Gastrocnemius medialis (tissue), 4 donors: ENCODE measurements at regions not wholly inside any gene's neighbourhood (a gene's known extent, or its start where the extent isn't known, plus 50 kb on each side); places are given as distances from the start of the nearest gene placed in this dataset.

Source experiments
- ATAC-seq, 2 donors: fragments of 150-250 bp; one replicate each; pipeline ENCODE4 v1.9.1; 2016
- DNase-seq, 2 donors: peaks; one replicate each; pipeline ENCODE4 v3.0.0-alpha.2; 2019
- H3K27ac ChIP-seq, 4 donors: fragments of 200-600 bp; sonication (generic); 1 replicate in 1 of 4; 2 replicates in 3 of 4; pipeline ENCODE4 v1.5.1; 2016 to 2018; ENCODE audit warnings: mild to moderate bottlenecking in 2 of 4, moderate library complexity in 1 of 4
- H3K27me3 ChIP-seq, 3 donors: fragments of 200-600 bp; sonication (generic) in 2 of 3; 1 replicate in 1 of 3; 2 replicates in 2 of 3; pipeline versions ENCODE4 v1.5.1 to v1.6.0; 2016 to 2019; ENCODE audit warnings: mild to moderate bottlenecking in 1 of 3, moderate library complexity in 1 of 3
- H3K36me3 ChIP-seq, 2 donors: fragments of 200-600 bp; sonication (generic) in 1 of 2; one replicate each; pipeline ENCODE4 v1.5.1; 2017 to 2018
- H3K4me1 ChIP-seq, 2 donors: fragments of 200-600 bp; sonication (generic) in 1 of 2; one replicate each; pipeline ENCODE4 v1.5.1; 2016 to 2017; ENCODE audit warnings: mild to moderate bottlenecking in 2 of 2
- H3K4me3 ChIP-seq, 4 donors: fragments of 200-600 bp; sonication (generic) in 3 of 4; 1 replicate in 1 of 4; 2 replicates in 3 of 4; pipeline ENCODE4 v1.5.1; 2016 to 2019; ENCODE audit warnings: mild to moderate bottlenecking in 2 of 4
- H3K9me3 ChIP-seq, 3 donors: fragments of 200-600 bp; sonication (generic) in 2 of 3; 1 replicate in 1 of 3; 2 replicates in 2 of 3; pipeline ENCODE4 v1.5.1; 2016 to 2019
- CTCF ChIP-seq, 5 experiments: fragments of 450-650 bp in 3 of 5; fragments of 200-600 bp in 2 of 5; sonication (generic) in 2 of 5; IDR thresholded peaks in 4 of 5; conservative IDR thresholded peaks in 1 of 5; 1 replicate in 4 of 5; 2 replicates in 1 of 5; pipeline ENCODE4 v1.5.1; 2016 to 2019; ENCODE audit warnings: antibody characterized with exemption in 5 of 5, mild to moderate bottlenecking in 3 of 5, moderate library complexity in 3 of 5
- POLR2A ChIP-seq, 2 donors: fragments of 450-650 bp; IDR thresholded peaks; one replicate each; pipeline ENCODE4 v1.6.1; 2017; ENCODE audit warnings: antibody characterized with exemption in 2 of 2, mild to moderate bottlenecking in 2 of 2, moderate library complexity in 2 of 2
- in situ Hi-C, 4 donors: fragments of 200-750 bp; cut with MboI; loops; one replicate each; pipeline versions ENCODE4 v1.15.0 to v1.8.0; 2017; ENCODE audit warnings: low sequenced_read_pairs in 4 of 4
- intact Hi-C: fragments of 100-400 bp; cut with DNase I; formaldehyde crosslinking; loops from one replicate; pipeline ENCODE4 v1.15.1; 2023; ENCODE audit warnings: low total_unique reads

- H3K9me3 ChIP-seq, result no peaks in the 10 kb centered on the region
- H3K4me1 ChIP-seq, result no peaks in the 10 kb centered on the region
- no peak overlapping the region for H3K27ac ChIP-seq
- TF ChIP-seq POLR2A (IDR thresholded peaks at IDR 0.05) (no peak), CTCF (IDR thresholded peaks at IDR 0.05 in 4 of 5, conservative IDR thresholded peaks at IDR 0.05 in 1 of 5) (no peak)
- no peak for DNase-seq
- H3K36me3 ChIP-seq, result no peaks in the 10 kb centered on the region
- H3K27me3 ChIP-seq, result no peaks in the 10 kb centered on the region
- H3K4me3 ChIP-seq, result no peak overlapping the region
- in situ Hi-C loops, result no loop called here
- intact Hi-C loops, result no loop called here
- ATAC-seq, result no peak
These were observed 191.4 kb downstream of the TM2D1 start for GRCh38 chr1:61533546-61533945.

- Histone ChIP-seq H3K27me3 (no peaks in the 10 kb centered on the region), H3K27ac (no peak overlapping the region), H3K4me1 (no peaks in the 10 kb centered on the region), H3K4me3 (no peak overlapping the region), H3K9me3 (no peaks in the 10 kb centered on the region), H3K36me3 (no peaks in the 10 kb centered on the region)
- intact Hi-C loops, result no loop called here
- DNase-seq (no peak), ATAC-seq (no peak)
- TF ChIP-seq CTCF (IDR thresholded peaks at IDR 0.05 in 4 of 5, conservative IDR thresholded peaks at IDR 0.05 in 1 of 5), result no peak
- TF ChIP-seq POLR2A (IDR thresholded peaks at IDR 0.05), result no peak
- in situ Hi-C loops, result no loop called here
These were observed 193.2 kb downstream of the TM2D1 start for GRCh38 chr1:61531716-61532115.

GRCh38 chr1:61523893-61524605 is 200.9 kb downstream of the TM2D1 start:
- no peak for DNase-seq
- Histone ChIP-seq H3K4me1 (no peaks in the 10 kb centered on the region), H3K27ac (no peak overlapping the region), H3K27me3 (no peaks in the 10 kb centered on the region), H3K9me3 (no peaks in the 10 kb centered on the region), H3K4me3 (no peak overlapping the region), H3K36me3 (no peaks in the 10 kb centered on the region)
- intact Hi-C loops, result no loop called here
- TF ChIP-seq POLR2A (IDR thresholded peaks at IDR 0.05) (no peak), CTCF (IDR thresholded peaks at IDR 0.05 in 4 of 5, conservative IDR thresholded peaks at IDR 0.05 in 1 of 5) (no peak)
- no peak for ATAC-seq
- in situ Hi-C loops, result no loop called here

- TF ChIP-seq POLR2A (IDR thresholded peaks at IDR 0.05) (no peak), CTCF (IDR thresholded peaks at IDR 0.05 in 4 of 5, conservative IDR thresholded peaks at IDR 0.05 in 1 of 5) (no peak)
- in situ Hi-C loops, result no loop called here
These were observed 201.7 kb downstream of the TM2D1 start for GRCh38 chr1:61523229-61523628.

GRCh38 chr1:61520401-61520800 is 204.5 kb downstream of the TM2D1 start:
- TF ChIP-seq CTCF (IDR thresholded peaks at IDR 0.05 in 4 of 5, conservative IDR thresholded peaks at IDR 0.05 in 1 of 5) (no peak), POLR2A (IDR thresholded peaks at IDR 0.05) (no peak)
- in situ Hi-C loops, result no loop called here
- no peak for DNase-seq
- Histone ChIP-seq H3K4me1 (no peaks in the 10 kb centered on the region), H3K4me3 (no peak overlapping the region), H3K27ac (no peak overlapping the region), H3K27me3 (no peaks in the 10 kb centered on the region), H3K9me3 (no peaks in the 10 kb centered on the region), H3K36me3 (no peaks in the 10 kb centered on the region)
- intact Hi-C loops, result no loop called here
- no peak for ATAC-seq

More at GRCh38 chr1:61523229-61523628, 201.7 kb downstream of the TM2D1 start:
- Histone ChIP-seq H3K27ac (no peak overlapping the region), H3K9me3 (no peaks in the 10 kb centered on the region), H3K4me3 (no peak overlapping the region), H3K27me3 (no peaks in the 10 kb centered on the region), H3K36me3 (no peaks in the 10 kb centered on the region), H3K4me1 (no peaks in the 10 kb centered on the region)
- DNase-seq (no peak), ATAC-seq (no peak)
- intact Hi-C loops, result no loop called here
